ENCODE measurements at regions not wholly inside any gene's neighbourhood (a gene's known extent, or its start where the extent isn't known, plus 50 kb on each side); places are given as distances from the start of the nearest gene placed in this dataset.

DNA sequence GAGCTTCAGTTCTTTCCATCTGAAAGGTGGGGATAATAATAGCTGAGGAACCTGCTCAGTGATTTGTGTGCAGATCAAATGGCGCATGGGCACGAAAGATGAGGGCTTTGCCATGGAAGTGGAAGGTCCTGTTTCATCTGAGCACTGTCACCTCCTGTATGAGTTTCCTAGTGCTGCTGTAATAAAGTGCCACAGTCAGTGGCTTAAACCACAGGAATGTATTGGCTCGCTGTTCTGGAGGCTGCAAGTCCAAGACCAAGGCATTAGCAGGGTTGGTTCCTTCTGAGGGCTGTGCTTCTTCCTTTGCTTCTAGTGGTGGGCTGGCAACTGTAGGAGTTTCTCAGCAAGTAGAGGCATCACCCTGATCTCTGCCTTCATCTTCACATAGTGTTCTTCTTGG lies 51.1 kb upstream of the RBM15 start:
- Histone ChIP-seq H3K27ac (no peak overlapping the region), H3K9me3 (no peaks in the 10 kb centered on the region), H3K36me3 (no peaks in the 10 kb centered on the region), H3K4me3 (no peak overlapping the region), H3K4me1 (peaks cover 0 to 10% (median 0%) of the 10 kb centered on the region in 9 donors), H3K27me3 (no peaks in the 10 kb centered on the region)
- ATAC-seq (no peak), DNase-seq (no peak)
- TF ChIP-seq, protein P1, sequence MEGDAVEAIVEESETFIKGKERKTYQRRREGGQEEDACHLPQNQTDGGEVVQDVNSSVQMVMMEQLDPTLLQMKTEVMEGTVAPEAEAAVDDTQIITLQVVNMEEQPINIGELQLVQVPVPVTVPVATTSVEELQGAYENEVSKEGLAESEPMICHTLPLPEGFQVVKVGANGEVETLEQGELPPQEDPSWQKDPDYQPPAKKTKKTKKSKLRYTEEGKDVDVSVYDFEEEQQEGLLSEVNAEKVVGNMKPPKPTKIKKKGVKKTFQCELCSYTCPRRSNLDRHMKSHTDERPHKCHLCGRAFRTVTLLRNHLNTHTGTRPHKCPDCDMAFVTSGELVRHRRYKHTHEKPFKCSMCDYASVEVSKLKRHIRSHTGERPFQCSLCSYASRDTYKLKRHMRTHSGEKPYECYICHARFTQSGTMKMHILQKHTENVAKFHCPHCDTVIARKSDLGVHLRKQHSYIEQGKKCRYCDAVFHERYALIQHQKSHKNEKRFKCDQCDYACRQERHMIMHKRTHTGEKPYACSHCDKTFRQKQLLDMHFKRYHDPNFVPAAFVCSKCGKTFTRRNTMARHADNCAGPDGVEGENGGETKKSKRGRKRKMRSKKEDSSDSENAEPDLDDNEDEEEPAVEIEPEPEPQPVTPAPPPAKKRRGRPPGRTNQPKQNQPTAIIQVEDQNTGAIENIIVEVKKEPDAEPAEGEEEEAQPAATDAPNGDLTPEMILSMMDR (IDR thresholded peaks at IDR 0.05): no peak
- intact Hi-C loops (cut with DNase I): no loop called here
- 96 to 99% methylated on average over 3 of the region's 3 CpGs for WGBS, 2 donors
